HEK293T (cell line): ENCODE measurements at regions not wholly inside any gene's neighbourhood (a gene's known extent, or its start where the extent isn't known, plus 50 kb on each side); places are given as distances from the start of the nearest gene placed in this dataset.
"Not testable (repeated sequence)": the region's sequence is repeated elsewhere in the genome, so short reads cannot be mapped to it uniquely, and the experiment has no call there.

Experiments
- BHLHE40 ChIP-seq: fragments of 450-650 bp; IDR thresholded peaks from 2 replicates; pipeline ENCODE4 v1.6.1; 2016; ENCODE audit warnings: mild to moderate bottlenecking, moderate library complexity, borderline replicate concordance
- FOXM1 ChIP-seq: fragments of 450-650 bp; IDR thresholded peaks from 2 replicates; pipeline ENCODE4 v1.6.1; 2017; ENCODE audit warnings: mild to moderate bottlenecking, borderline replicate concordance
- HDGF ChIP-seq: fragments of 450-650 bp; IDR thresholded peaks from 2 replicates; pipeline ENCODE4 v1.6.1; 2017; ENCODE audit warnings: antibody characterized with exemption, borderline replicate concordance
- L3MBTL2 ChIP-seq: fragments of 450-650 bp; conservative IDR thresholded peaks from 2 replicates; pipeline ENCODE4 v1.6.1; 2016; ENCODE audit warnings: mild to moderate bottlenecking
- LEF1 ChIP-seq: fragments of 450-650 bp; IDR thresholded peaks from 2 replicates; pipeline ENCODE4 v1.6.1; 2017; ENCODE audit warnings: mild to moderate bottlenecking, borderline replicate concordance
- PKNOX1 ChIP-seq: fragments of 450-650 bp; IDR thresholded peaks from 2 replicates; pipeline ENCODE4 v1.6.1; 2016

- TF ChIP-seq FOXM1, LEF1, L3MBTL2, PKNOX1, HDGF, BHLHE40: not testable (repeated sequence)
These were observed 2127.0 kb upstream of the TPTE start for GRCh38 chr21:8394380-8394779.
